ENCODE measurements at regions not wholly inside any gene's neighbourhood (a gene's known extent, or its start where the extent isn't known, plus 50 kb on each side); places are given as distances from the start of the nearest gene placed in this dataset.
A peak's percentile ranks its signal among the peaks of the same experiment; 100 is the strongest.

- no peak for DNase-seq (ENCODE audit: low read depth in 4 of 6, low spot score in 6 of 6)
- Histone ChIP-seq H3K9me3 (ENCODE audit: control insufficient read depth, insufficient read depth, low read length) (no peaks in the 10 kb centered on the region), H3K36me3 (ENCODE audit: control insufficient read depth, insufficient read depth, low read length) (no peaks in the 10 kb centered on the region), H3K4me3 (ENCODE audit: low read depth, low read length) (no peak overlapping the region), H3K27ac (ENCODE audit: low read depth, low read length) (no peak overlapping the region), H3K27me3 (ENCODE audit: control insufficient read depth, insufficient read depth, low read length) (no peaks in the 10 kb centered on the region), H3K4me1 (ENCODE audit: control insufficient read depth, insufficient read depth, low read length) (no peaks in the 10 kb centered on the region)
- no CpG with 5 or more reads among the region's 5 CpGs for WGBS (ENCODE audit: insufficient coverage)
Observed at GRCh38 chr2:144996225-144996795, 476.4 kb upstream of the ZEB2 start.

GRCh38 chr2:144995482-144995881, 475.6 kb upstream of the ZEB2 start:
- Histone ChIP-seq H3K27me3 (ENCODE audit: control insufficient read depth, insufficient read depth, low read length) (no peaks in the 10 kb centered on the region), H3K36me3 (ENCODE audit: control insufficient read depth, insufficient read depth, low read length) (no peaks in the 10 kb centered on the region), H3K4me3 (ENCODE audit: low read depth, low read length) (no peak overlapping the region), H3K27ac (ENCODE audit: low read depth, low read length) (no peak overlapping the region), H3K9me3 (ENCODE audit: control insufficient read depth, insufficient read depth, low read length) (no peaks in the 10 kb centered on the region), H3K4me1 (ENCODE audit: control insufficient read depth, insufficient read depth, low read length) (no peaks in the 10 kb centered on the region)
- 0% methylated on average over 1 of the region's 3 CpGs for WGBS (ENCODE audit: insufficient coverage)
- DNase-seq (ENCODE audit: low read depth in 4 of 6, low spot score in 6 of 6) = no peak

- Histone ChIP-seq H3K36me3 (ENCODE audit: control insufficient read depth, insufficient read depth, low read length) (no peaks in the 10 kb centered on the region), H3K9me3 (ENCODE audit: control insufficient read depth, insufficient read depth, low read length) (peaks cover 12% of the 10 kb centered on the region), H3K4me3 (ENCODE audit: low read depth, low read length) (no peak overlapping the region), H3K27ac (ENCODE audit: low read depth, low read length) (peak overlapping the region; percentile 40), H3K4me1 (ENCODE audit: control insufficient read depth, insufficient read depth, low read length) (no peaks in the 10 kb centered on the region), H3K27me3 (ENCODE audit: control insufficient read depth, insufficient read depth, low read length) (no peaks in the 10 kb centered on the region)
- WGBS (ENCODE audit: insufficient coverage) = no CpG with 5 or more reads among the region's 1 CpG
- peak in 1 of 6 donors; percentile 14 for DNase-seq (ENCODE audit: low read depth in 4 of 6, low spot score in 6 of 6)
Observed at GRCh38 chr2:144990661-144991060, 470.7 kb upstream of the ZEB2 start.

GRCh38 chr2:144989579-144990270, 469.8 kb upstream of the ZEB2 start:
- peak in 2 of 6 donors; percentile 47 for DNase-seq (ENCODE audit: low read depth in 4 of 6, low spot score in 6 of 6)
- no peak overlapping the region for H3K4me3 ChIP-seq (ENCODE audit: low read depth, low read length)
- no peaks in the 10 kb centered on the region for H3K27me3 ChIP-seq (ENCODE audit: control insufficient read depth, insufficient read depth, low read length)
- H3K36me3 ChIP-seq (ENCODE audit: control insufficient read depth, insufficient read depth, low read length) = no peaks in the 10 kb centered on the region
- no peaks in the 10 kb centered on the region for H3K4me1 ChIP-seq (ENCODE audit: control insufficient read depth, insufficient read depth, low read length)
- 25% methylated on average over 2 of the region's 2 CpGs for WGBS (ENCODE audit: insufficient coverage)
- peak overlapping the region; percentile 29 for H3K27ac ChIP-seq (ENCODE audit: low read depth, low read length)
- H3K9me3 ChIP-seq (ENCODE audit: control insufficient read depth, insufficient read depth, low read length) = peaks cover 13% of the 10 kb centered on the region

GRCh38 chr2:144988591-144988990, 468.7 kb upstream of the ZEB2 start:
- Histone ChIP-seq H3K27ac (ENCODE audit: low read depth, low read length) (no peak overlapping the region), H3K4me3 (ENCODE audit: low read depth, low read length) (no peak overlapping the region)
- peak in 1 of 6 donors; percentile 12 for DNase-seq (ENCODE audit: low read depth in 4 of 6, low spot score in 6 of 6)

GRCh38 chr2:144986691-144987090, 466.8 kb upstream of the ZEB2 start:
- Histone ChIP-seq H3K36me3 (ENCODE audit: control insufficient read depth, insufficient read depth, low read length) (no peaks in the 10 kb centered on the region), H3K4me3 (ENCODE audit: low read depth, low read length) (no peak overlapping the region), H3K9me3 (ENCODE audit: control insufficient read depth, insufficient read depth, low read length) (peaks cover 15% of the 10 kb centered on the region), H3K4me1 (ENCODE audit: control insufficient read depth, insufficient read depth, low read length) (no peaks in the 10 kb centered on the region), H3K27me3 (ENCODE audit: control insufficient read depth, insufficient read depth, low read length) (no peaks in the 10 kb centered on the region), H3K27ac (ENCODE audit: low read depth, low read length) (no peak overlapping the region)
- WGBS (ENCODE audit: insufficient coverage) = 94% methylated on average over 2 of the region's 2 CpGs
- DNase-seq (ENCODE audit: low read depth in 4 of 6, low spot score in 6 of 6) = no peak

More at GRCh38 chr2:144988591-144988990, 468.7 kb upstream of the ZEB2 start:
- Histone ChIP-seq H3K4me1 (ENCODE audit: control insufficient read depth, insufficient read depth, low read length) (no peaks in the 10 kb centered on the region), H3K9me3 (ENCODE audit: control insufficient read depth, insufficient read depth, low read length) (peaks cover 15% of the 10 kb centered on the region), H3K36me3 (ENCODE audit: control insufficient read depth, insufficient read depth, low read length) (no peaks in the 10 kb centered on the region), H3K27me3 (ENCODE audit: control insufficient read depth, insufficient read depth, low read length) (no peaks in the 10 kb centered on the region)

- Histone ChIP-seq H3K9me3 (ENCODE audit: control insufficient read depth, insufficient read depth, low read length) (peaks cover 15% of the 10 kb centered on the region), H3K4me3 (ENCODE audit: low read depth, low read length) (no peak overlapping the region), H3K4me1 (ENCODE audit: control insufficient read depth, insufficient read depth, low read length) (no peaks in the 10 kb centered on the region), H3K27ac (ENCODE audit: low read depth, low read length) (no peak overlapping the region), H3K27me3 (ENCODE audit: control insufficient read depth, insufficient read depth, low read length) (no peaks in the 10 kb centered on the region), H3K36me3 (ENCODE audit: control insufficient read depth, insufficient read depth, low read length) (no peaks in the 10 kb centered on the region)
- no peak for DNase-seq (ENCODE audit: low read depth in 4 of 6, low spot score in 6 of 6)
- WGBS (ENCODE audit: insufficient coverage) = no CpG with 5 or more reads among the region's 1 CpG
Observed at GRCh38 chr2:144984038-144984437, 464.1 kb upstream of the ZEB2 start.

- Histone ChIP-seq H3K4me1 (ENCODE audit: control insufficient read depth, insufficient read depth, low read length) (no peaks in the 10 kb centered on the region), H3K4me3 (ENCODE audit: low read depth, low read length) (no peak overlapping the region), H3K36me3 (ENCODE audit: control insufficient read depth, insufficient read depth, low read length) (no peaks in the 10 kb centered on the region), H3K27me3 (ENCODE audit: control insufficient read depth, insufficient read depth, low read length) (no peaks in the 10 kb centered on the region), H3K9me3 (ENCODE audit: control insufficient read depth, insufficient read depth, low read length) (peaks cover 15% of the 10 kb centered on the region), H3K27ac (ENCODE audit: low read depth, low read length) (no peak overlapping the region)
- no CpG with 5 or more reads among the region's 2 CpGs for WGBS (ENCODE audit: insufficient coverage)
- no peak for DNase-seq (ENCODE audit: low read depth in 4 of 6, low spot score in 6 of 6)
Observed at GRCh38 chr2:144983107-144983506, 463.2 kb upstream of the ZEB2 start.

- H3K9me3 ChIP-seq (ENCODE audit: control insufficient read depth, insufficient read depth, low read length) = peaks cover 15% of the 10 kb centered on the region
- no peaks in the 10 kb centered on the region for H3K27me3 ChIP-seq (ENCODE audit: control insufficient read depth, insufficient read depth, low read length)
- no peak for DNase-seq (ENCODE audit: low read depth in 4 of 6, low spot score in 6 of 6)
- H3K27ac ChIP-seq (ENCODE audit: low read depth, low read length) = no peak overlapping the region
- no peaks in the 10 kb centered on the region for H3K4me1 ChIP-seq (ENCODE audit: control insufficient read depth, insufficient read depth, low read length)
- H3K36me3 ChIP-seq (ENCODE audit: control insufficient read depth, insufficient read depth, low read length) = no peaks in the 10 kb centered on the region
- H3K4me3 ChIP-seq (ENCODE audit: low read depth, low read length) = no peak overlapping the region
- no CpG with 5 or more reads among the region's 2 CpGs for WGBS (ENCODE audit: insufficient coverage)
Observed at GRCh38 chr2:144982481-144982880, 462.6 kb upstream of the ZEB2 start.

- Histone ChIP-seq H3K4me1 (ENCODE audit: control insufficient read depth, insufficient read depth, low read length) (no peaks in the 10 kb centered on the region), H3K27ac (ENCODE audit: low read depth, low read length) (no peak overlapping the region), H3K4me3 (ENCODE audit: low read depth, low read length) (no peak overlapping the region), H3K36me3 (ENCODE audit: control insufficient read depth, insufficient read depth, low read length) (no peaks in the 10 kb centered on the region), H3K9me3 (ENCODE audit: control insufficient read depth, insufficient read depth, low read length) (no peaks in the 10 kb centered on the region), H3K27me3 (ENCODE audit: control insufficient read depth, insufficient read depth, low read length) (no peaks in the 10 kb centered on the region)
- DNase-seq (ENCODE audit: low read depth in 4 of 6, low spot score in 6 of 6) = peak in 2 of 6 donors; percentile 14 to 15
- WGBS (ENCODE audit: insufficient coverage) = no CpG with 5 or more reads among the region's 3 CpGs
Observed at GRCh38 chr2:144975881-144976280, 456.0 kb upstream of the ZEB2 start.
